ENCODE measurements at regions not wholly inside any gene's neighbourhood (a gene's known extent, or its start where the extent isn't known, plus 50 kb on each side); places are given as distances from the start of the nearest gene placed in this dataset.

DNA sequence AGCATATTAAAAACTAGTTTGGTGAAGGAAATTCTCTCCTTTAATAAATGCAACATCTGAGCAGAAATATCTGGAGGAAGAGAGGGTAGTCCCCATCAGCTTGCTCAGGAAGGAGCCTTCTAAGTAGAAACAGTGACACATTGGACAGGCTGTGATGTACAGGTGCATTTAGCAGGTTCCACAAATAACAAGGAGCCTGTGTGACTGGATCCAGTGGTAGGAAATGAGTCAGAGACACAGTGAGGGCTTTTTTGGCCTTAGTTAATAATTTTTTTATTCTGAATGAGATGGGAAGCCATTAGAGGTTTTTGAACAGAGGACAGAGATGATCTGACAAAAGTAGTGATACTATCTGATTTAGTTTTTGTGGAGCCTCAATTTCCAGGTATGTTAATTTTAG, 738.9 kb upstream of the PTBP2 start:
- H3K27me3 ChIP-seq (ENCODE audit: insufficient read depth, low read length): no peaks in the 10 kb centered on the region
- H3K9ac ChIP-seq (ENCODE audit: low read depth, low read length): no peak overlapping the region
- H3K36me3 ChIP-seq (ENCODE audit: insufficient read depth, low read depth, low read length): no peaks in the 10 kb centered on the region
- H3K9me3 ChIP-seq (ENCODE audit: insufficient read depth, low read depth, low read length): no peaks in the 10 kb centered on the region
- H3K4me3 ChIP-seq (ENCODE audit: low read length): no peak overlapping the region
- H3K27ac ChIP-seq (ENCODE audit: low read length): no peak overlapping the region
- H3K4me1 ChIP-seq (ENCODE audit: insufficient read depth, low read length): no peaks in the 10 kb centered on the region

DNA sequence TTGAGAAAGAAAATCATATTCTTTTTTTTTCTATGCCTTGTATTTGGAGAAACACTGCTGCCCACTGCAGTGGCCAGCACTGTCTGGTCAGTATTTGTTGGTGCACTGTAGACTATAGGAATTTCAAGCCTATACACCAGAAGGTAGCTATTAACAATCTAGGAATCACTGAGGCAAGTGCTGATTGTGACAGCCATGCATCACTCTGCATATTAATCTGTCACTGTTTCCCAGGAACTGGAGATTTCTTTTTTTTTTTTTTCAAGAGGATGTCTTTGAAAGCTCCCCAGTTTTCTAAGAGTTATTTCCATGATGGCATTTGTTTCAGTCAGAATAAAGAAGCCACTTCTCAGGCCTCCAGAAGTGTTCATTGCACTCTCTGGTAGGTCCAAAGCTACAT, 737.8 kb upstream of the PTBP2 start:
- no peaks in the 10 kb centered on the region for H3K9me3 ChIP-seq (ENCODE audit: insufficient read depth, low read depth, low read length)
- H3K27ac ChIP-seq (ENCODE audit: low read length): no peak overlapping the region
- H3K36me3 ChIP-seq (ENCODE audit: insufficient read depth, low read depth, low read length): no peaks in the 10 kb centered on the region
- no peaks in the 10 kb centered on the region for H3K4me1 ChIP-seq (ENCODE audit: insufficient read depth, low read length)
- no peak overlapping the region for H3K9ac ChIP-seq (ENCODE audit: low read depth, low read length)
- no peaks in the 10 kb centered on the region for H3K27me3 ChIP-seq (ENCODE audit: insufficient read depth, low read length)
- H3K4me3 ChIP-seq (ENCODE audit: low read length): no peak overlapping the region

DNA sequence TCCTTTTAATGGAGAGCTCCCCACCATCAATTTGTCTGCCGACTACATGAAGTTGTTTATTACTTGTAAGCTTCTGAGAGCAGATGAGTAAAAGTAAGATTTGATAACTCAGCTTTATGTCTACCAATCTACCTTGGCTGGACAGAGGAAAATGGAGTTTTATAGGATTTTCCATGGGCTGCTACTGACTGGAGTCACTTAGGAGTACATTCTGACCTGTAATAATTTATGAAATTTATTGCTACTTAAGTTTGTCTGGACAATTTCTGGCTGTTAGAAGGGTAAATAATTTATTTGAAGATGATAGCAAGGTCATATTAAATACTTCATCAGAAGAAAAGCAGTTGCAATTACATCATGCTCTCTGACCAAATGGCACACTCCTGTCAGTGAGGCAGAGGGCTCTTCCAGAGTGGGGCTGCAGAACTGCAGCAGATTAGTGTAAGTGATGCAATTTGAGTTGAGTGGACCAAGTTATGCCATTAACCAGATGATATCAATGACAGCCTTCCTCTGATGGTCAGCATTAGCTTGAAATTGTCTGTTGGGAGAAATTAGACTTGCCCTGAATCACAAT, 736.7 kb upstream of the PTBP2 start:
- Histone ChIP-seq H3K4me1 (ENCODE audit: insufficient read depth, low read length) (no peaks in the 10 kb centered on the region), H3K27me3 (ENCODE audit: insufficient read depth, low read length) (no peaks in the 10 kb centered on the region), H3K9me3 (ENCODE audit: insufficient read depth, low read depth, low read length) (no peaks in the 10 kb centered on the region), H3K4me3 (ENCODE audit: low read length) (no peak overlapping the region), H3K36me3 (ENCODE audit: insufficient read depth, low read depth, low read length) (no peaks in the 10 kb centered on the region), H3K27ac (ENCODE audit: low read length) (no peak overlapping the region), H3K9ac (ENCODE audit: low read depth, low read length) (no peak overlapping the region)

DNA sequence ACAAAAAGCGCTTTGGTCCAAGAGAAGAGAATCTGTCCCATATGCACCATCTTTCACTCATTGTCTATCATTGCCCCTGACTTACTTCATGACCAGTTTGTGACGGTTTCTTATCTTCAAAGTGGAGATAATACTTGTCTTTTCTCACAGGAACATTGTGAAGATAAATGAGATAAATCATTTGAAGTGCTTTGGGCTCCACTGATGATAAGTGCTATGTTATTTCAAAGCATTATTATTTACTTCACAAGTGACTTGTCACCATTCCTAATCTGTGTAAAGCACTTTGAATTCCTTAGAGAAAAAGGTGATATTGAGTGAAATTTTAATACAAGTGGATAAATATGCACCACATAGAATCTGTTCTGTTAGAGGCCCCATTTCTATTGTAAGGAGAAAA, 731.6 kb upstream of the PTBP2 start:
- Histone ChIP-seq H3K27me3 (ENCODE audit: insufficient read depth, low read length) (no peaks in the 10 kb centered on the region), H3K36me3 (ENCODE audit: insufficient read depth, low read depth, low read length) (no peaks in the 10 kb centered on the region), H3K9me3 (ENCODE audit: insufficient read depth, low read depth, low read length) (no peaks in the 10 kb centered on the region), H3K27ac (ENCODE audit: low read length) (no peak overlapping the region), H3K4me1 (ENCODE audit: insufficient read depth, low read length) (no peaks in the 10 kb centered on the region), H3K9ac (ENCODE audit: low read depth, low read length) (no peak overlapping the region), H3K4me3 (ENCODE audit: low read length) (no peak overlapping the region)

DNA sequence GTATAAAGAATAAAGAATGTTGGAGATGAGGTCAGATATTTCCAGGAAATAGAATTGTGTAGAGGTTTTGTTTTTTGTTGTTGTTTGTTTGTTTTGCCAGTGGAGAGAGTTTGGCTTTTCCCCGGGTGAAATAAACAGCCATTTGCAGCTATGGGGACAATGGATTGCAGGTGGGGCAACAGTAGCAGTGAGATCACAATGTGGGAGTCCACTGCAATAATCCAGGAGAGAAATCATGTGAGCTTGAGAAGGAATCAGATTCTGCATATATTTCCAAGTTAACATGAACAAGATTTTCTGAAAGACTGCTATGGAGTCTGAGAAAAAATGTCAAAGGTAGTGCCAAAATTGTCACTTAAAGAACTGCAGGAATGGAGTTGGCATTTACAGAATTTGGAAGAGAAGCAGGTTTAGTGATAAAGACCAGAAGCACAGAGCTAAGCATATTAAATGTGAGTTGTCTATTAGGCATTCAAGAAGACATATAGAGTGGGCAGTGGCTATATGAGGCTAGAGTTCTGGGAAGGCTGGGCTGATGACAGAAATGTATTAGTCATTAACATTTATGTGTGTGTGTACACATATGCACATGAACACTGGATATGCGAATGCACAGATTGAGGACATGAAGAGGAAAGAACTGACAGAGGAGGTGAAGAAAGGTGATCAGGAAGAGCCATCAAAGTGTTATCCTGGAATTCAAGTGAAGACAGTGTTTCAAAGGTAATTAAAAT, 729.6 kb upstream of the PTBP2 start:
- Histone ChIP-seq H3K4me3 (ENCODE audit: low read length) (no peak overlapping the region), H3K9ac (ENCODE audit: low read depth, low read length) (no peak overlapping the region), H3K27me3 (ENCODE audit: insufficient read depth, low read length) (no peaks in the 10 kb centered on the region), H3K9me3 (ENCODE audit: insufficient read depth, low read depth, low read length) (no peaks in the 10 kb centered on the region), H3K27ac (ENCODE audit: low read length) (no peak overlapping the region), H3K4me1 (ENCODE audit: insufficient read depth, low read length) (0 out of 2 replicates have a peak, but pooled peaks cover 3% of the 10 kb centered on the region), H3K36me3 (ENCODE audit: insufficient read depth, low read depth, low read length) (no peaks in the 10 kb centered on the region)

DNA sequence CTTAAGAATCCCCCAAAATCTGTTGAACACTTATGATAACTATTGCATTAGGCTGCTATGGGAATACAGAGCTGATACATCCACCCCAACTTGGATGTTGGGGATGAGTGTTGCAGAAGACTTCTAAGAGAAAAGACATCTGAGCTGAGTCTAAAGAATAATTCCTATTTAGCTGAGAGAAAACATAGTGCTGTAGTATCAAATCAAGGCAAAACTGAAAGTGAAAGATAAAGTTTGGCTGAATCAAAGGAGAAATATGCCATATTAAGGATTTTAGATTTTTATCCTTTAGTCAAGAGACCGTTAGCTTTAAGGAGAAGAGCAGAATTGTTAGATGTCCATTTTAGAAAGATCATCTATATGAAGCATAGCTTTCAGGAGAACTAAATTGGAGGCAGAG, 726.9 kb upstream of the PTBP2 start:
- Histone ChIP-seq H3K9ac (ENCODE audit: low read depth, low read length) (no peak overlapping the region), H3K36me3 (ENCODE audit: insufficient read depth, low read depth, low read length) (no peaks in the 10 kb centered on the region), H3K4me3 (ENCODE audit: low read length) (no peak overlapping the region), H3K4me1 (ENCODE audit: insufficient read depth, low read length) (0 out of 2 replicates have a peak, but pooled peaks cover 3% of the 10 kb centered on the region), H3K27me3 (ENCODE audit: insufficient read depth, low read length) (no peaks in the 10 kb centered on the region), H3K9me3 (ENCODE audit: insufficient read depth, low read depth, low read length) (no peaks in the 10 kb centered on the region), H3K27ac (ENCODE audit: low read length) (no peak overlapping the region)

DNA sequence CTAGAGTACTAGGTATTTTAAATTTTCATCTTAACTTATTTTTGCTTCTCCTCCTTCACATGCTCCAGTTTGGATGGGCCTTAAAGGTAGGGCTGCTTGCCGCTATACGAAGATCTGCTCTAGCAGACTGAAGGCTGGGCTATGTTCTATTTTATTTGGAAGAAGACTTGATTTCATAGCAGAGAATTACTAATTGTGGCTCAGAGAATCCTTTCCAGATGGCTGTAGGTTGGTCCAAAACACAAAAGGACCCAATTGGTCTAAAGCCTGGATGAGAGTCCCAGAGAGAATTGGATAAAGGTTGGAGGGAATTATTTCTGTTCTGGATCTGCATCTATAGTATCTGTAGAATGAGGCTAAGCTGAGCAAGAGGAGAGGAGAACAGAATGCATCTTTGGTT, 719.4 kb upstream of the PTBP2 start:
- peak overlapping the region; percentile 40 for H3K27ac ChIP-seq (ENCODE audit: low read length)
- H3K4me3 ChIP-seq (ENCODE audit: low read length): no peak overlapping the region
- no peaks in the 10 kb centered on the region for H3K9me3 ChIP-seq (ENCODE audit: insufficient read depth, low read depth, low read length)
- peaks cover 12% of the 10 kb centered on the region; the same call in 1 of the 2 replicates for H3K4me1 ChIP-seq (ENCODE audit: insufficient read depth, low read length)
- no peaks in the 10 kb centered on the region for H3K36me3 ChIP-seq (ENCODE audit: insufficient read depth, low read depth, low read length)
- no peak overlapping the region; the same call in 1 of the 2 replicates for H3K9ac ChIP-seq (ENCODE audit: low read depth, low read length)
- H3K27me3 ChIP-seq (ENCODE audit: insufficient read depth, low read length): no peaks in the 10 kb centered on the region

DNA sequence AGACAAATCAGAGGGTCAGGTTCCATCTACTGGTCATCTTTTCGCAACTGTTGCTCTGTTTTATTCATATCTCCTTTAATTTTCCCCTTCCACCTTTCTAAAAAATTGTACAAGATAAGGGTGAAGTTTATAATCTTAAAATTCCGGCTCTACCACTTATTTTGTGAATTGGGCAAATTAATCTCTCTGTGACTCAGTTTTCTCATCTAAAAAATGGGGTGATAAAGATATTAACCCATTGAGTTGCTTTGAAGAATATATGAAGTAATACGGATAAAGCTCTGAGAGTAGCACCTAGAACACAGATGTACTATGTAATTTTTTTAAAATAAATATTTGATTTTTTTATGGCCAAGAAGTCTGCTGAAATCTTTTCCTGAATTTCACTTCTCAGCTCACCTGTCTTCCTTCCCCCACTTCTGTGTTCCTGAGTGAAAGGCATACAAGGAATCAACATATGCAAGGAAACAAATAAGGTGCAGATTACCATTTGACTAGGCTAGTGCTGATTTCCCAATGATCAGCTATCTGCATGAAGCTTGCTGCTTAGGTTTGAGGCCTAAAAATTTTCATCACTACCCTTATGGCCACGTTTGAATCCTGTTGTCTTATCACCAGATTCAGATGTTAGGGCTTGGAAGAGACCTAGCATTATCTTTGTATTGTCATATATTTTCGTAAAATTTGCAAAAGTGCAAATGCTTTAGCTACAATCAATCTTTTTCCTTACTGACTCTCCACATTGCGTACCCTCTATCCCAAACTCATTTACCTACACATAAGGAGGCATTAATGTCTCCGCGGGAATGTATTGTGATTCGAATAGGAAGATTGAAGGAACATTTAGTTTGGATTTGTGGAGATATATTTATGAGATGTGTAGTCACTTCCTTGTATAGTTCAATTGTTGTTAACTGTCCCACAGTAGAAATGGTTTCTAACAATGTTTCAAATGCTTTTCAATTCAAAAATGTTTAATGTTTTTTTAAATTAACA, 718.3 kb upstream of the PTBP2 start:
- Histone ChIP-seq H3K36me3 (ENCODE audit: insufficient read depth, low read depth, low read length) (no peaks in the 10 kb centered on the region), H3K27me3 (ENCODE audit: insufficient read depth, low read length) (no peaks in the 10 kb centered on the region), H3K27ac (ENCODE audit: low read length) (peak overlapping the region; percentile 93), H3K4me3 (ENCODE audit: low read length) (peak overlapping the region; percentile 57), H3K4me1 (ENCODE audit: insufficient read depth, low read length) (peaks cover 12% of the 10 kb centered on the region; the same call in 1 of the 2 replicates), H3K9me3 (ENCODE audit: insufficient read depth, low read depth, low read length) (no peaks in the 10 kb centered on the region), H3K9ac (ENCODE audit: low read depth, low read length) (peak overlapping the region; percentile 58; the same call in 1 of the 2 replicates)

DNA sequence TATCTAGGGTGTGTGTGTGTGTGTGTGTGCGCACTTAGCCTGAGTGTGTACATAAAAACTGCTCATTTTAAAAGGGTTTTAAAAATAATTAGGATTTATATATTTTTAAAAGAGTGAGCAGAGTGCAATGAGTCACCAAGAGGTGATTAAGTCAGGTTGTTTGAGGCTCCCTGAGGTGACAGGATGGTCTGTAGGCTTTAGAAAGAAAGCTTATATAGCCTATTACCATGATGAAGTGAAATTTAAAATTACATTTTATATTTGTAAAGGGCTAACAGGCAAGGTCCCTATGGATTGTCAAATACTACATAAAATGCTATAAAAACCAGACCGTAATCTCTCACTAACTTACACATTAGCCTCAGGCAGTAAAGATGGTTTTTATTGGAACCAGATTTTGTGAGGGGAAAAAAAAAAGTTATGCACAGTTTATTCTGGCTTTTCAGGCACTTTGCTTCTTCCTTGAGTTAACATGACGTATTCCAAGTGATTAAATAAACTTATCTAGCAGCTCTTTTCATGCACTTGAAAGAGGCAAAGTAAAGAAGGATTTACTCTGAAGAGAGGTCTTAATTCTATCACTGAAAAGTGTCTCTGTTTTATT, 711.7 kb upstream of the PTBP2 start:
- Histone ChIP-seq H3K27ac (ENCODE audit: low read length) (no peak overlapping the region), H3K4me3 (ENCODE audit: low read length) (no peak overlapping the region), H3K4me1 (ENCODE audit: insufficient read depth, low read length) (no peaks in the 10 kb centered on the region), H3K27me3 (ENCODE audit: insufficient read depth, low read length) (no peaks in the 10 kb centered on the region), H3K9ac (ENCODE audit: low read depth, low read length) (no peak overlapping the region), H3K9me3 (ENCODE audit: insufficient read depth, low read depth, low read length) (no peaks in the 10 kb centered on the region), H3K36me3 (ENCODE audit: insufficient read depth, low read depth, low read length) (no peaks in the 10 kb centered on the region)

DNA sequence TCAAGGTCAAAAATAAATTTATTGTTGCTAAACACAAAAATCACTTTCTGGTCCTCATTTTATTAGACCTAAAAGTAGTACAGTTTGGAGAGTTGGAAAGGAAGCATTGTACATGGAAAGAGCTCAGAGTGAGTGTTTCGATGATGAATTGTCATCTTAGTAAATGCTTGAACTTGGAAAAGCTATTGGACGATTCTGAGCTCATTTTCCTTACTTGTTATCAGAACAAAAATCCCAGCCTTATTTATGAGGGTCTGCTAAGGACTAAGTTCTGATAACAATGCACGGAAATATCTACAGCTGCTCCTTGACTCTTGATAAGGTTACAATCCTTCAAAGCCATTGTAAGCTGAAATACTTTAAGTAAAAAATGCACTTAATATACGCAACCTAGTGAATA, 710.0 kb upstream of the PTBP2 start:
- Histone ChIP-seq H3K4me3 (ENCODE audit: low read length) (no peak overlapping the region), H3K9me3 (ENCODE audit: insufficient read depth, low read depth, low read length) (no peaks in the 10 kb centered on the region), H3K9ac (ENCODE audit: low read depth, low read length) (no peak overlapping the region), H3K27ac (ENCODE audit: low read length) (no peak overlapping the region), H3K36me3 (ENCODE audit: insufficient read depth, low read depth, low read length) (no peaks in the 10 kb centered on the region), H3K4me1 (ENCODE audit: insufficient read depth, low read length) (no peaks in the 10 kb centered on the region), H3K27me3 (ENCODE audit: insufficient read depth, low read length) (no peaks in the 10 kb centered on the region)

DNA sequence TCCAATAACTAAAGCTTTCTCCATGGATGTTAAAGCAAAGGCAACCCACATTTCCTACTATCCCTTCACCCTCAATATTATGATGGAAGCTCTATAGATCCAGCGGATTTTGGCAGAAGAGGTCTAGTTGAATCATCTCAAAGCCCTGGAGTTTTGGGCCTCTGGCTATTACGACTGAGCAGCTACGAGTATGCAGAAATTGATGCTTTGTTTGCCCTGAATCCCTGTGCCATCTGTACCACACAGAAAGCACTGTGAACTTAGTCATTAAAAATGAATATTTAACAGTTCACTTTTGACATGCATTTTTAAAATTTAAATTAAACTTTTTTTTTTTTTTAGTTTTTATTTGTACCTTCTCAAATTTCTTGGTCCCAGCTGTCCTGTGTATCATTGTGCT, 705.4 kb upstream of the PTBP2 start:
- Histone ChIP-seq H3K9ac (ENCODE audit: low read depth, low read length) (no peak overlapping the region), H3K4me3 (ENCODE audit: low read length) (no peak overlapping the region), H3K27me3 (ENCODE audit: insufficient read depth, low read length) (no peaks in the 10 kb centered on the region), H3K4me1 (ENCODE audit: insufficient read depth, low read length) (no peaks in the 10 kb centered on the region), H3K9me3 (ENCODE audit: insufficient read depth, low read depth, low read length) (no peaks in the 10 kb centered on the region), H3K27ac (ENCODE audit: low read length) (no peak overlapping the region), H3K36me3 (ENCODE audit: insufficient read depth, low read depth, low read length) (no peaks in the 10 kb centered on the region)
